GM18508 (cell line): ENCODE measurements at regions not wholly inside any gene's neighbourhood (a gene's known extent, or its start where the extent isn't known, plus 50 kb on each side); places are given as distances from the start of the nearest gene placed in this dataset.

Experiments used
- ATAC-seq: cut with Tn5 transposase; IDR thresholded peaks from one replicate; pipeline ENCODE4 v1.9.1; 2021; ENCODE audit warnings: moderate number of reproducible peaks; ENCODE audit not compliant: insufficient read depth, unreplicated experiment

DNA sequence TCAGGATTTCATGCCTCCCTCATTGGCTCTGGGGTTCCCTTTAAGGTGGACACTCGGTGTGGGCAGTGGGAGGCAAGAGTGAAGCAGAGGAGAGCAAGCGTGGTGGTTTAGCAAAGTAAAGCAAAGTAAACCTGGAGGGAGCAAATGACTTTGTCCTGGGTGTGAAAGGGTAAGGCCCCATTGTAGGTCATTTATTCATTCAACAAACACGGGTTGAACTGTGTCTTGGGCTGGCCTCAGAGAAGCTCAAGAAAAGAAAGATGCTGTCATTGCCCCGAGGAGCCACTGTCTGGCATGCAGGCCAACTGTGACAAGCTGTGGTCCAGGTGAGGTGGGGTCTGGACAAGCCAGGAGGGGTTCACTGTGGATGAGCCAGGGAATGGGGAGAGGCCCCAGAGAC lies 68.9 kb upstream of the DLK1 start:
- no peak for ATAC-seq

DNA sequence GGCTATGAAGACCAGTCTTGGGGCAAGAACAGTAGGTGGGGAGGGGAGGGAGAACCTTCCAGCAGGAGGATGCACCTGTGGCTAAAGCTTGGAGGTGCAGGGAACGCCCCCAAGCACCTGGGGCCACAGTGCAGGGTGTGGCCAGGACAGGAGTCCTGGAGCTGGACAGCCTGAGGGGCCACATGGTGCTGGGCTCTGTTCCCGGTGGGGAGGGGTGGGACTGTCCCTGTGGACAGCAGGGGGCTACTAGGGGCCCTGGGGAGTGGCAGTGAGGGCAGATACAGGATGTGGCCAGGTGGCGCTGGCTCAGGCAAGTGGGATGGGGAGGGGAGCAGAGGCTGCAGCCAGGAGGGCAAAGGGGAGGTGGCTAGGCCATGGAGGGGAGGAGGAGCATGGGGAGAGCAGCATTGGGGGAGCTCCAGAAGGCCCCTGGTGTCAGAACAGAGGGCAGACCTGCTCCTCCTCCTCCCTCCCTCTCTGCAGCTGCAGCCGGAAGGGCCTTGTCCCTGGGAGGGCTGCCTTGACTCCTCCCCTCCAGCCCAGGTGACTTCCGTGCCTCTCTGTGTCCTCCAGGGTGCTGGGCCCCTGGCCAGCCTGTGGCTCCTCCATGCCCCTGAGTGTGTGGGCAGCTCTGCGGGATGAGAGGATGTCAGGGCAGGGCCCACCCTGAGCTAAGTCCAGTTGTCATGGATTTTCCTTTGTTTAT lies 68.4 kb upstream of the DLK1 start:
- no peak for ATAC-seq

DNA sequence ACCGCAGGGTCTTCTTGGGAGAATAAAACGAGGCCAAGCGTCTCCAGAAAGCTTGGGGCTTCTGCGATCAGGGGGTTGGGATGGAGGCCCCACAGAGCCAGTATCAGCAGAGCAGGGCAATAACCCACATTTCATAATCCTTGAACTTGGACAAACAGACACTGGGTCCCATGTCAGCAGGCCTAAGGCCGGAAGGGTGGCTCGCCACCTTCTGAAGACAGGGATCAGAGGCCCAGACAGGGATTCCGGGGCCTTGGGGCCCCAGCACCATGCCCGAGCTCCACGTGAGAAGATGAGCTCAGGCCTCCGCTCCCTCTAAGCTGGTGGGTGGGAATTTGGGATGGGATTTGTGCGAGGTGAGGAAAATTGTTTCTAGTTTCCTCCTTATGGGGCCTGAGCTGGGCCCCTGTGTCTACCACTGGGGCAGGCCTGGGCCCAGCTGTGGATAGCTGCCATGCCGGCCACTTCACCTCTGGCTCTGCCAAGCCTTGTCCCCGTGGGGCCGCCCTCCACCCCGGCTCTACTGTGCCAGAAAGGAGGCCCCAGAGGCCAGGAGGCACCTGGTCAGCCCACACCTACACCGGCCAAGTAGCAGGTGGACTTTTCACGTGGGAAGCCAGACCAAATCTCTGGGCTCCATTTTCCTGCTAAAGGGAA lies 67.2 kb upstream of the DLK1 start:
- no peak for ATAC-seq

DNA sequence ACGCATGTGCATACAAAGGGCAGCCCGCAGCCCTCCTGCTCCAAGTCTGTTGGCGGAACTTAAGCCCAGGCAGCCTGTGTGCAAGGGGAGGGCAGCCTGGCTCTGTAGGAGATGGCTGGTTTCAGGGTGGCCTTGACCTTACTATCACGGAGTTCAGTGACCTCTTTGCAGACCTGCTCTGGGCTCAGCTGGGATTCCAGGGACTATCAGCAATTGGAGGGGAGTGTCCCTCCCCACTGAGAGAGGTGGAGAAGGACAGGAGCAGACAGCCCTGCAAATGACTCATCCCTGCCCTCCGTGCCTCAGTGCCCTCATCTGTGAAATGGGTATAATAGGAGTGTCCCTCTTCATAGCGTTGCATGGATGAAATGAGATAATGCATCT lies 66.2 kb upstream of the DLK1 start:
- no peak for ATAC-seq

DNA sequence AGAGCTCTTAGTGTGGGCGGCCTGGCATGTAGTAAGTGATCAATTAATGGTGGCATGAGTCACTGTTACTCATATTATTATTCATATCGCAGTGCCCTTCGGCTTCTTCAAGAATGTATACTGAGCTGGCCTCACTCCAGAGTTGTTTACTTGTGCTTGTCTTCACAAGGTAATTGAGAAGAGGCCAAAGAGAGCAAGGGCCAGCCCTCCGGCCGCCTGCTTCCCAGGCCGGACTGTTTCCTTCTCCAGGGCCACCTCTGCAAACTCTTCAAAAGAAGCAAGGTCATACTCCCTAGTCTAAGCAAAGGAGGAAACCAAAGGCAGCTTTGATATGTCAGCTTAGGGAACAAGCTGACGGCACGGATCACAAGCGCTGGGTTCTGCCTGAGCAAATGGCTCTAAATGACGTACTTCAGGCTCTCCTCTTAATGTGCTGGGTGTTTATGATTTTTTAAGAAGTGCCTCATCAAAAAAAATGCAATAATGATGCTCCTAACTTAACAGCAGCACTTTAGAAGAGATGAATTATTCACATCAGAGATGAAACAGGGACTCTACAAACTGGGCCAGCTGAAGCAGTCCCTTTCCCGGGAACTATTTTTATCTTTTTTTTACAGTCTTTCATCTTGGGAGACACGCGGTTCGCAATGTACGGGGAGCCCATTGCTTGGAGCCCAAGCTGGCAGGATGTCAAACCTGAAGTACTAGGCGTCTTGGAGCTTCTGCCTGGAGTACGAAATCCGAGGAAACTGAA lies 65.6 kb upstream of the DLK1 start:
- ATAC-seq = no peak

GRCh38 chr14:100662879-100663760 lies 63.6 kb upstream of the DLK1 start:
- no peak for ATAC-seq

DNA sequence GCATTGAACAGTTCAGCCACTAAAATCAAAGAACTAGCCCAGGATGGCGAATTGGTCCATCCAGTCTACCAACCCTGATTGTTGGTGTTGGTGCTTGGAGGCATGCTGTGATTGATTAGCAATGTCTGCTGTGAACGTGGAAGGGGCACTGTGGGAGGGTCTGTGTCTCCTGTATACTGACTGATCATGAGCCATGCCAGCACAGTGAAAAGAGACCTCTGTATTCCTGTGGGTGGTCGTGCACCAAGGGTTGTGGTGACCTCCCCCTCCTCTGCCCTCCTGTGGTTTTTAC lies 63.0 kb upstream of the DLK1 start:
- ATAC-seq = no peak

GRCh38 chr14:100664231-100664630 lies 62.5 kb upstream of the DLK1 start:
- ATAC-seq = no peak

DNA sequence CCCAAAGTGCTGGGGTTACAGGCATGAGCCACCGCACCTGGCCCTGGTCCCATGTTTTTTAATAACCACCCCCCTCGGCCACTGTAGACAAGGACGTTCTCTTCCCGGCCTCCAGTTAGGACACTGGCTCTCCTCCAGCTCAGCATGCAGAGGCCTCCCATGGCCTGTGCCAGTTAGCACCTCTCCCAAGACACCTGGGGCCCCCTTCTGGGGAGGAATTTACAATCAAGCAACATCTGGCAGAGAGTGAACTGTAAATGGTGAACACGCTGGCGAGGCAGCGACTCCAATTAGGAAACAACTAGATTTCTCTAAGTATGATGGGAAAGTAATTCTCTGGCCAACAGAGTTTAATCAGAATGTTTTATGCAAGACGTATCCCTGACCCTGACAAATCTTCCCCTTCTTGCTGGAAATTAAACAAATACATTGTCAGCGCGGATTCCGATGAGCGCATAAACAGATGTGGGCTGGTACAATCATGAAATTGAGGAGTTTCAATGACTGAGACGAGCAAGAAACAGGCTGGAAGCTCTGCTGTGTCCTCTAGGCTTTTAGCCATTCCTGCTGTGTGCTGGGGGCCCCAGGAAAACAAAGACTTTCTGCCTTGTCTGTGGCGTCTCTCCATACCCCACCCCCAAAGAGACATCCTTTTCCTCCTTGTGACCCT lies 61.7 kb upstream of the DLK1 start:
- ATAC-seq = no peak

DNA sequence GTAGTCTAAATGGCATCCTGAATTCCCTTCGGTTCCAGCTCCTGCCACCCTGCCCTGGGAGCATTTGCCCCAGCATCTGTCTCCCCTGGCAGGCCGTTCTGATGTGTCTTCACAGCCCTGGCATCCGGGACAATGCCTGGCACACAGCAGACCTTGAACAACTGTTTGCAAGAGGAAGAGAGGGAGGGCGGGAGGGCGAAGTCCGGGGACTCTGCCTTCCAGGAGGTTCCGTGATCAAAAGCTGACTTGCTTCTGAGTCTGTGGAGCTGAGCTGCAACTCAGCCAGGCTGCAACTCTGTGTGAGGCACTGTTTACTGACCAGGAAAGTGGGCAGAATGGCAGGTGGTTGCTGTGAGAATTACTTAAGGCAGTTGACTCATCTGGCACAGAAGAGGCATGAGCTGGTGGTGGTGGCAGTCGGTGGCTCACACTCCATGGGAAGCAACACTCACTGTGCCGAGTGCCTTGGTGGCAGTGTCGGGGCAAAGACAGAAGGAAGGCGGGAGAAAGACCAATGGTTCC lies 61.1 kb upstream of the DLK1 start:
- no peak for ATAC-seq

DNA sequence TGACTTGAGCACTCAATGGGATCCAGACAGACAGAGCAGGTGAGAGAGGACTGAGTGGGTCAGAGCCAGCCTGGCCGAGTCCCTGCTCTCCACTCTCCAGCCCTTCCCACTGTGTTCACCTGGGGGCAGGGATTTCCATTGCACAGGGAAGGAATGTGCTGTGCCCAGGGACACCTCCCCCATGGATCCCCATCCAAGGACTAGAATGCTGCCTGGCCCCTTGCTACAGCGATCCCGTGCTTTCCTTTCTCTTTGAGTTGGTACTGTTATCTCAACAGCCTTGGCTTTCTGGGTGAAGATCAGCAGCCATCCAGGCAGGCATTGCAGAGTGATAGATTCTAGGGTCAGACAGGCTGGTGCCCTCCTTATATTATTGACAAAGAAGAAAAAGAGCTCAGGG lies 60.3 kb upstream of the DLK1 start:
- no peak for ATAC-seq

DNA sequence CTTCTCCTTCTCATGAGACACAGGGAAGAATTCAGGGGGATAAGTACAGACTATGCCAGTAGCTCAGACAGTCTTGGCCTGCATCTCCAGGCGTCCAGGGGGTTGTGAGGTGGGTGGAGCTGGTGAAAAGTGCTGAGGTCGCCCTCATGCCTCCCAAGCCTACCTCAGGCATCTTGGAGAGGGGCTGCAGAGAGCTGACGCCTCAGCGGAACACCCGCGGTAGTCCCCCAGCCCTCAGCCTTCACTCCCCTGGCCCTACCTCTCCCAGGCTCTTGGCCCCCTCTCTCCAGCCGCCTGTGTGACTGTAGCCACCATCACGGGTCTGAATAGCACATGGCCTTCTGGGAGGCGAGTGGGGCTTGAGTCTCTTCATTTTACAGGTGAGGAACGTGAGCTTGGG lies 59.8 kb upstream of the DLK1 start:
- no peak for ATAC-seq

- no peak for ATAC-seq
Measured at GRCh38 chr14:100667656-100668055, 59.0 kb upstream of the DLK1 start.

- ATAC-seq = no peak
Measured at GRCh38 chr14:100668352-100668751, 58.3 kb upstream of the DLK1 start.

GRCh38 chr14:100669011-100669412 lies 57.7 kb upstream of the DLK1 start:
- ATAC-seq = no peak

- no peak for ATAC-seq
Measured at GRCh38 chr14:100669468-100669867, 57.2 kb upstream of the DLK1 start.

GRCh38 chr14:100670017-100670752 lies 56.5 kb upstream of the DLK1 start:
- no peak for ATAC-seq

DNA sequence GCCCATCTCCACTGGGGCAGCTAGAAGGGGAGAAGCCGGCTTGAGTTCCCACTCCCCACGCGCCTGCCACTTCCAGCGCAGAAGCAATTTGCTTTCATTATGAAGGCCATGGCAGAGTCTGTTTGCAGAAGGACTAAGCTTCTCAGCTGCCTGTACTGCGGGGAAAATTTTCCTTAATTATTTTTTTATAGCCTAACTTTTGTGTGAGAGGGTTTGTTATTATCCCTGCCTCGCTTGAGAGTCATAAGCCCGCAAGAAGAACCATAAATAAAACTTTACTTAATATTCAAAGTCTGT lies 56.0 kb upstream of the DLK1 start:
- ATAC-seq = no peak

GRCh38 chr14:100671386-100671901 lies 55.2 kb upstream of the DLK1 start:
- no peak for ATAC-seq
